ENCODE measurements at regions not wholly inside any gene's neighbourhood (a gene's known extent, or its start where the extent isn't known, plus 50 kb on each side); places are given as distances from the start of the nearest gene placed in this dataset.

GRCh38 chr9:89243296-89244061, 64.9 kb upstream of the SHC3 start (continued):
- TF ChIP-seq ZNF274 (IDR thresholded peaks at IDR 0.05; ENCODE audit: borderline replicate concordance, extremely low read depth, low read length), result no peak

Data from H1 (cell line).